Suprapubic skin (tissue), 3 donors: ENCODE measurements at regions not wholly inside any gene's neighbourhood (a gene's known extent, or its start where the extent isn't known, plus 50 kb on each side); places are given as distances from the start of the nearest gene placed in this dataset.

Experiments
- EP300 ChIP-seq: sonication (generic); formaldehyde crosslinking; IDR thresholded peaks from one replicate; pipeline ENCODE4 v1.6.1; 2017; ENCODE audit warnings: antibody characterized with exemption
- POLR2A ChIP-seq, 2 donors: fragments of 450-650 bp; IDR thresholded peaks; one replicate each; pipeline ENCODE4 v1.6.1; 2017; ENCODE audit warnings: antibody characterized with exemption in 2 of 2, mild to moderate bottlenecking in 2 of 2, moderate library complexity in 2 of 2
- TF ChIP-seq, protein P1 (sequence below), 2 donors: fragments of 200-600 bp in 1 of 2; fragments of 450-650 bp in 1 of 2; sonication (generic) in 1 of 2; IDR thresholded peaks; one replicate each; pipeline ENCODE4 v1.5.1; 2016 to 2019; ENCODE audit warnings: antibody characterized with exemption in 2 of 2, mild to moderate bottlenecking in 1 of 2, moderate library complexity in 1 of 2

GRCh38 chr9:80066931-80067330 is 495.2 kb downstream of the TLE4 start:
- TF ChIP-seq, protein P1, sequence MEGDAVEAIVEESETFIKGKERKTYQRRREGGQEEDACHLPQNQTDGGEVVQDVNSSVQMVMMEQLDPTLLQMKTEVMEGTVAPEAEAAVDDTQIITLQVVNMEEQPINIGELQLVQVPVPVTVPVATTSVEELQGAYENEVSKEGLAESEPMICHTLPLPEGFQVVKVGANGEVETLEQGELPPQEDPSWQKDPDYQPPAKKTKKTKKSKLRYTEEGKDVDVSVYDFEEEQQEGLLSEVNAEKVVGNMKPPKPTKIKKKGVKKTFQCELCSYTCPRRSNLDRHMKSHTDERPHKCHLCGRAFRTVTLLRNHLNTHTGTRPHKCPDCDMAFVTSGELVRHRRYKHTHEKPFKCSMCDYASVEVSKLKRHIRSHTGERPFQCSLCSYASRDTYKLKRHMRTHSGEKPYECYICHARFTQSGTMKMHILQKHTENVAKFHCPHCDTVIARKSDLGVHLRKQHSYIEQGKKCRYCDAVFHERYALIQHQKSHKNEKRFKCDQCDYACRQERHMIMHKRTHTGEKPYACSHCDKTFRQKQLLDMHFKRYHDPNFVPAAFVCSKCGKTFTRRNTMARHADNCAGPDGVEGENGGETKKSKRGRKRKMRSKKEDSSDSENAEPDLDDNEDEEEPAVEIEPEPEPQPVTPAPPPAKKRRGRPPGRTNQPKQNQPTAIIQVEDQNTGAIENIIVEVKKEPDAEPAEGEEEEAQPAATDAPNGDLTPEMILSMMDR (IDR thresholded peaks at IDR 0.05): no peak
- no peak for TF ChIP-seq POLR2A (IDR thresholded peaks at IDR 0.05)
- TF ChIP-seq EP300: no peak
